ENCODE measurements at regions not wholly inside any gene's neighbourhood (a gene's known extent, or its start where the extent isn't known, plus 50 kb on each side); places are given as distances from the start of the nearest gene placed in this dataset.
A peak's percentile ranks its signal among the peaks of the same experiment; 100 is the strongest.

DNA sequence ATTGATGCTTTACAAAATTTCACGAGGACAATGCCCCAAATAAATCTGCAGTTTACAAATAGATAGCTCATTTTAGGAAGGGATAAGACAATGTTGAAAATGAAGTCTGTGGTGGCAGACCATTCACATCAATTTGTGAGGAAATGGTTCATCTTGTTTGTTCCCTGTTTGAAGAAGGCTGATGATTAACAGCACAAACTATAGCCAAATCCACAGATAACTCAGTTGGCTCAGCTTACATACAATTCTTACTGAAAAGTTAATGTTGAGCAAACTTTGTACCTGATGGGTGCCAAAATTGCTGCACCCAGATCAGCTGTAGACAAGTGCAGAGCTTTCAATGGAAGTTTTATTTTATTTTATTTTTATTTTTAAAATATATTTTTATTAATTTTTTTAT, 763.9 kb downstream of the DOK5 start:
- DNase-seq = no peak

DNA sequence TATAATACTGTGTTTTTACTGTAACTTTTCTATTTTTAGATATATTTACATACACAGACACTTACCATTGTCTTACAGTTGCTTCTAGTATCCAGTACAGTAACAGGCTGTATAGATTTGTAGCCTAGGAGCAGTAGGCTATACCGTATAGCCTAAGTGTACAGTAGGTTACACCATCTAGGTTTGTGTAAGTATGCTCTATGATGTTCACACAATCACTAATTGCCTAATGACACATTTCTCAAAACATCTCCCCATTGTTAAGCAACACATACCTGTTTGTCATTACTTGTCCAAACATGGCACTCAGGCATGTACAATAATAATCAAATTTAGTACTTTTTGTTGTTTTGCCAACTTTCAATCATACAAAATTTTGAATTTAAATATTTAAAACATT, 757.3 kb downstream of the DOK5 start:
- DNase-seq = no peak

DNA sequence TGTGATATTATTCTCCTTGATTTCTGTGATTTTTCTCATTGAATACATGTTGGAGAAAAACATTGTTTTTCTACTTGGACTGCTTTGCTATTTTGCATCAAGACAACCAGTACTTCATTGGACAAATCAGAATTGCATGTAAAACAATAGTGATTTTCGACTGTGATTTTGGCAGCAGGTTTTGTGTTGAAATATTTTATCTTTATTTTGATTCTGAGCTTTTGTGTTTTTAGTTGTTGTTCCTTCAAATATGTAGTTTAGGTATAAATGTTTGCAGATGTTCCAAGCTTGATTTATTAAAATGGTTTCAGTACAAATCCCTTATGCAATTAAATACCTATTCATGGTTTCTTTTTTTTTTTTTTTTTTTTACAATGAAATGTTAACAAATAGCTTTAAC, 754.1 kb downstream of the DOK5 start:
- no peak for DNase-seq

DNA sequence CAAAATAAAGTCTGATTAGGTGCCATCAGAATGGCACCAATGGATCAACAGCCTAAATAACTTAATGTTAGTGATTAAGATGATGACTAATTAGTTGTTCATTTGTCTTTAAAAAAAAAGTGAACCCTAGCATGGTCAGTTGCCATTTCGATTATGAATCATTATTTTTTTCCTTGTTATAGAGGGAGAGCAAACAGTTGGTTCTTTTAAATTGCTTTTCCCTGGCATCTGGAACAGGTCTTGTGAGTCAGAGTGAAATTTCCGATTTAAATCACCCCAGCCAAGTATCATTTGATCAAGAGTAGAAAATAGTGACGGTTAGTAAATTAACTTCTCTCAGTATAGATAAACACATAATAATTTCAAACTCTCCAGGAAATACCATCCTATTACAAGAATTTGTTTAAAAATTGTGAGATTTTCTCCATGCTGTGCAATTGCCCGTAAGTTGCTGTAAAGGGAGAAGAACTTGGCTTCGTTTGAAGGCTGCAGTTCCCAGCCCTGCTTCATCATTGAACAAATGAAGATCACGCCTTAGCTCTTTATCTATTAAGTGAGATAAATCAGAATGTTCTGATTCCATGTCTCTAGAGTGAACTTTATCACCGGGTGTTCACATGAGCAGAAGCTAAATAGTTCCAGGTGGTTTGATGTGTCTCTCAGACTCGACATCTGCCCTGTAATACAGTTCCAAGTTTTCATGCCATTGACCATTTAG, 741.3 kb downstream of the DOK5 start:
- no peak for DNase-seq

DNA sequence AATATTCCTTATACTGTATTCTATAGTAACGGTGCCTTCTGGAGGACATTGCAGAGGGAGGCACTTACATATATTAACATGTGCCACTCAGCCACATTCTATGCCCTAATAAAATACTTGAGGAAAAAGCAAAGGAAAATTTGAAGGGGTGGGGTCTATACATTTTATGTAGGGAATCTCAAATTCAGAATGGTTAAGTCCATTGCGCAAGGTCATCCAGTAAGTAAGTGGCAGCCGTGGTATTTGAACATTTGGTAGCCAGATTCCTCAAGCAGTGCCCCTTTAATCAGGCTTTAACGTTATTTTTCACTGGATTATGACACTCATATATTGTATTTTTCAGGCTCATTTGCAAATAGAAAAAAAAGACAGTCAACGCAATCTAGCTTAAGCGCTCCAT, 738.3 kb downstream of the DOK5 start:
- DNase-seq = no peak

DNA sequence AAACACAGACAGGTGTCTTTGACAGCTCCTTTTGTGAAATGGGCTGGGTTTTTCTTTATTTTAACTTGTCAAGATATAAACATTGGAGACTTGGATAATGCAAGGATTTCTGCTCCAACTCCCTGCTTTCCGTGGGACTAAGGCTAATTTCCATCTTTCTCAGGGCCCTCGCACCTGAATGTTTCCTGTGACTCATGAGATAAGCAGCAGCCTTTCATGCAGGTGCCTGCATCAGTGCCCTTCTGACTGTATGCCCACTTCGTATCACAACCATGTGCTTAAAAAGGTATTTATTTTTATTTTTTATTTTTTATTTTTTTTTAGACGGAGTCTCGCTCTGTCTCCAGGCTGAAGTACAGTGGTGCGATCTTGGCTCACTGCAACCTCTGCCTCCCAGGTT, 736.1 kb downstream of the DOK5 start:
- no peak for DNase-seq

DNA sequence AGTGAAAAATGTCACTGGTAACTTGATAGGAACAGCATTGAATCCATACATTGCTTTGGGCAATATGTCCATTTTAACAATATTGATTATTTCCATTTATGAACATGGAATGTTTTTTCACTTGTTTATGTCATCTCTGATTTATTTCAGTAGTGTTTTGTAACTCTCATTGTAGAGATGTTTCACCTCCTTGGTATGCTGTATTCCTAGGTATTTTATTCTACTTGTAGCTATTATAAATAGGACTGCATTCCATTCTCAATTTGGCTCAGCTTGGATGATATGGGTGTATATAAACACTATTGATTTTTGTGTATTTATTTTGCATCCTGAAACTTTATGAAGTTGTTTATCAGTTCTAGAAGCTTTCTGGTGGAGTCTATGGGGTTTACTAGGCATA, 730.3 kb downstream of the DOK5 start:
- DNase-seq = no peak

DNA sequence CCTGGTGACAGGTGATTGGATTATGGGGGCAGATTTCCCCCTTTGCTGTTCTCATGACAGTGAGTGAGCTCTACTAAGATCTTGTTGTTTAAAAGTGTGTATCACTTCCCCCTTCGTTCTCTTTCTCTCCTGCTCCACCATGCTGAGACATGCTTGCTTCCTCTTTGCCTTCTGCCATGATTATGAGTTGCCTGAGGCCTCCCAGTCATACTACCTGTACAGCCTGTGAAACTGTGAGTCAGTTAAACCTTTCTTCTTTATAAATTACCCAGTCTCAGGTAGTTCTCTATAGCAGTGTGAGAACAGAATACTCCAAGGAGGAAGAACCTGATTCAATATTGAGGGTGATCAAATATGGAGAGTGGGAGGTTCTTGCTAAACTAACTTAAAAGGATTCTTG, 724.9 kb downstream of the DOK5 start:
- DNase-seq = no peak

DNA sequence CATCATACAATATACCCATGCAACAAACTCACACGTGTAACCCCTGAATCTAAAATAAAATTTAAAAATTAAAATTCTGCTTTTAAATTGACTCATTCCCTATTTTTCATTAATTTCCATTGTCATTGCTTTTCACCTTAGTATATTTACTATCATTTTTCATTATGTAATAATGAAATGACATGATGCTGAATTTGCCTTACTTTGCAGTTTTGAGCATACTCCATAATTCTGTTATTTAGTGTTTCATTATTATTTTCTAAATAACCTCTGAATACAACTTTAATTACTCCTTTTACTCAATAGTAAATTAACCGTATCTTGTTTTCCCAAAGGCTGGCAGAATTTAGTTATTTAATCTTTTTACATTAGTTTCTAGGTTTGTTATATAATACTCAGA, 719.6 kb downstream of the DOK5 start:
- no peak for DNase-seq

DNA sequence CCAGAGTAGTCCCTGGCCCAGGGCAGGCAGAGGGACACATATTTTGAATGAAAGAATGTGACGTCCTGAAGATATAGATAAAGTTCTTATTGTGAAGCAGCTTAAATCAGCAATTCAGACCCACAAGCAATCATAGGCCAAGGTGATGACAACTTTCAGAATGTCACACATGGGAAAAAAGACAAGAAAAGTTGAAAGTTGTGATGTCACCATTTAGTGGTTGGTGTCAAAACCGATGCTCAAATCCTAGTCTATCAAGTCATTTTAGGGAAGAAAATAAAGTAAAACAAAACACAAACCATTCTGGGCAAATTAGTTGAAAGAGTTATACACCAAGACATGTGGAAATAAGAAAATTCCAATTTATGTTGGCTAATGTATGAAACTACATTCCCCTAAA, 710.8 kb downstream of the DOK5 start:
- DNase-seq = no peak

DNA sequence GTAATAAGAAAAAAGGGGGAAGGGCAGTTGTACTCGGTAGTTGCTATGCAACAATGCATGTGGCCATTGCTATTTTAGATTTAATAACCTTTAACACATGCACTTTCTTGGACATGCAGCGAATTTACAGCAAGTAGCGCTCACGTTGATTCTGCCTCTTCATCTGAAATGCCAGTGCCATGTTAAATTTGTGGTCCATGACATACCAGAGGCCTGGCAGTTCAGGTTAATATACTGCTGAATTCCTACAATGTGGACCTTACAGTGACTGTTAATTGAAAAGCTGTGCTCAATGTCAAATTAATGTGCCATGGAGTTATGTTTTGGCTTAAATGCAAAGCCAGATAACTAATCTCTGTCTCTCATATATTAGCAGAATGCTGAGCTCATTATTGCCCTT, 699.7 kb downstream of the DOK5 start:
- no peak for DNase-seq

DNA sequence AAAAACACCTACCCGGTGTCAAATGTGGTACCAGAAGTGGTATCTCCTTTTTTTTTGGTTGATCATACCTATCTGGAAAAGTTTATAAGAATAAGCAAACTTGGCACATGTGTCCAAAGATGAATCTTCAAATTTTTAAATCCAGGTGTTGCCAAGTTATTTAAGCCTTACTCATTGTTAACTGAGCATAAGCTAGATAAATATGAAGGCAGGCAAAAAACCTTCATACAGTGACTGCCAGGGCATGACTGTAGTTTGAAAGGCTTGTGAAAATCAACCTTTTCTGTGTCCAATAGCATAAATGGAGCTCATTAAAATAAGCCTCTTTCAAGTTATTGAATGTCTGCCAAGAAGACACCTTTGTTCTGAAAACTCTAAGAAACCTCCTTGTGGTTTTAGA, 699.2 kb downstream of the DOK5 start:
- no peak for DNase-seq

DNA sequence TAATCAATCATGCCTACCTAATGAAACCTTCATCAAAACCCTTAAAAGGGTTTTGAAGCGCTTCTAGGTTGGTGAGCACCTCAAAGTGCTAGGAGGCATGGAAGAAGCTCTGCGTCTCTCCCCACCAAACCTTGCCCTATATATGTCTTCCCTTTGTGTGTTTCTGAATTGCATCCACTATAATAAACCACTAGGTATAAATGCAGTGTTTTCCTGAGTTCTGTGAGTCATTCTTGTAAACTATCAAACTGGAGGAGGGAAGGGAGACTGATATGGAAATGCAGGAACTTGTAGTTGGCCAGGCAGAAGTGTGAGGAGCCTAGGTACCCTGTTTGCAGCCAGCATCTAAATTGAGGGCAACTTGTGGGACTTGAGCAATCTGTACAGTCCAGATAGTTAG, 698.8 kb downstream of the DOK5 start:
- DNase-seq = no peak

DNA sequence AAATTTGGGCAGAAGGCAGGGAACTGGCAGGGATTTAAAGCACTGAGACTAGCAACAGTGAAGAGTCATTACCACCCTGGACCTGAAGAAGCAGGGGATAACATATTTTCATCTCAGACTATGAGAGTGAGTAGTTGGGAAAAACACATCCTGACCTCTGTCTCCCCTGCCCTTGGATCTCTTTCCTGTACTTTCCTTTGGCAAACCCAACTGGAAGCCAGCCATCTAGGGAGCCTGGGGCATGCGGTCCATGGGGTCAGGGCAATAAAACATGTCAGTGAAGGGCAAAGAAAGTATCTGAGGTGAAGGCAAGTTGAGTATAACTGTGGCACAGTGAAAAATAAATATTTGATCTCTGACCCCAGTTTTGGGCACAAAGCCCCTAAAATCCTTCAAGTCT, 698.2 kb downstream of the DOK5 start:
- DNase-seq = no peak

DNA sequence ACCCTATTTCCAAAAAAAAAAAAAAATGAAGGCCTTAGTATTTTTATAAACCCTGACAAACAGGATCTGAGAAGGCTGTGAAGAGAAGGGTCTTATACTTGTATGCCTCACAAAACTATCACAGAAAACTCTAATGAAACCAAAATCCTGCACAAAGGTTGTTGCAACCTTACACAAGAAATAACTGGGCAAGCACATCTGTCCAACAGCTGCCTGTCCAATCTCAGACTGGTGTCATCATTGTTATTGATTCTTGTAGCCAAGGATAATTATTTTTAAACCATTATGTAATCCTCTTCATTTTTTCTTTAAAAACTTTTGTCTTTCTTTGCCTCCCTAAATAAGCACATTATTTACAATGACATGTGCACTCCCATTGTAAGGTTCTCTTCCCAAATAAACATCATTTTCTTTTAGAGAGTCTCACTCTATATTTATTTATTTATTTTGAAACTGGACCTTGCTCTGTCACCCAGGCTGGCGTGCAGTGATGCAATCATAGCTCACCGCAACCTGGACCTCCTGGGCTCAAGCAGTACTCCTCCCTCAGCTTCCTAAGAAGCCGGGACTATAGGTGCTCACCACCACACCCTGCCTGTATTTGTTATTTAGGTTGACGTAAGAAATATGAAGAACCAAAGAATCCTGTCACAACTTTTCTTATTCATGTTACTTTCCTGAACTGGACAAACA, 697.1 kb downstream of the DOK5 start:
- no peak for DNase-seq

DNA sequence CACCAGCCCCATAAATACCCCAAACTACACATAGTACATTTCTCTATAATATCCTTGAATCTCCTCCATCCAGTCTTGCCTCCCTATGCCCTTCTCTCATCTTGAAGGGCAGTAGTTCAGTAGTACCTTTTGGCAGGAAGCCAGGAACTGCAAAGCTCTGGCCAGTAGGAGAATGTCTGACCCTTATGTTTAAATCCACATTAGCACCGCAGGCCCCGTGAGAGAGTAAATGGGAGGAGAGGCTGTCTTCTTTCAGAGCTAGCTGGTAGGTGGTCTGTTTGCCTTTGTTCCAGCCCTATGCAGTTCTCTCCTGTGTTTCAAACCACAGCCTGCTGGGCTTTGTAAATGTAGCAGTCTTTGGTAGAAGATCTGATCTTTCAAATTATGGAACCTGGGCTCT, 690.7 kb downstream of the DOK5 start:
- no peak for DNase-seq

DNA sequence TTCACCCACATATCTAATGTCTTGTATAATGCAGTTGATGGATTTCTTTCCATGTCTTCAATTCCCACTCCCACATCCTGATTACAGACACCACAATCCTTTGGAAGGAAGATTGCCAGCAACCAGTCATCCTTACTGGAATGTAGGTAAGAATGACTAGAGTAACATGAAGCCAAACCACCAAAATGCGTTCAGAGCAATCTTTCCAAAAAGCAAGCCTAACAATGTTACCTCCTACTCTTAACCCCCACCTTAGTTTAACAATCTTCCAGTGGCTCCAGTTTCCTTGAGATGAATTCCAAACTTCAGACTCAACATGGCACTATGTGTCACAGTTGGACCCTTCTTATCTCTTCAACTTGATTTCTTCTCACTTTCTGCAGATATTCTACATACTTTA, 685.6 kb downstream of the DOK5 start:
- peak; percentile 80 for DNase-seq

DNA sequence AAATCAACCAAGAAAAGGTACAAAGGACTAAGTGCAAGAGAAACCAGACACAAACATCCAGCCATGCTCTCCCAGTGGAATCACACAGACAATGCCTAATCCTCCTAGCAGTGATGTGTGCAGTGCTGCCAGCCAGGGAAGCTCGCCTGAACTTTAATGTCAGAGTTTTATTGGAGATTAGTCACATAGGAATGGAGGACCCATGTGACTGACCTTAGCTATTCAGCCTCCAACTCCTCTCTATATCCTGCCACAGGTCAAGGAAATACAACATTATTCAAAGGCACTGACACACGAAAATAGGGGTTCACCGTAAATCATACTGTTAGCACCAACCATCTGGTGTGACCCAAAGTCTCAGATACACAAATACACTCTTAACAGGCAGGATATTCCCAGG, 684.6 kb downstream of the DOK5 start:
- peak; percentile 43 for DNase-seq

DNA sequence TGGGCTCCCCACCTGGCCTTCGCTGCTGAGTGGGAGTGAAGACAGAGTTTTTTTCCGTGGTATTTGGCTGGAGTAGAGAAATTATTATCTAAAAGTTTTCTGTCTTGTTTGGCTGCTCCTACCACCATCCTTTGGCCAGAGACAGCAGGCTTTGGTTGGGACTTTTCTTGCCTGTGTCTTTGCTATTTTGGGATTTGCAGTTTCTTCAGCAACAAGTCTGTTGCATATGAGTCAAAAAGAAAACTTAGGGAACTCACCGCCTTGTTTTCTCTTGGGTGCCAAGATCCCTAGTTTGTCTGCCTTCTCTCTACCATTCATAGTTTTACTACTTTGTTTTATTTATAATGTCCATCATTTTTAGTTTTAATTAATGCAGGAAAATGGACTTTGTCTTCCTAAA, 683.8 kb downstream of the DOK5 start:
- no peak for DNase-seq

DNA sequence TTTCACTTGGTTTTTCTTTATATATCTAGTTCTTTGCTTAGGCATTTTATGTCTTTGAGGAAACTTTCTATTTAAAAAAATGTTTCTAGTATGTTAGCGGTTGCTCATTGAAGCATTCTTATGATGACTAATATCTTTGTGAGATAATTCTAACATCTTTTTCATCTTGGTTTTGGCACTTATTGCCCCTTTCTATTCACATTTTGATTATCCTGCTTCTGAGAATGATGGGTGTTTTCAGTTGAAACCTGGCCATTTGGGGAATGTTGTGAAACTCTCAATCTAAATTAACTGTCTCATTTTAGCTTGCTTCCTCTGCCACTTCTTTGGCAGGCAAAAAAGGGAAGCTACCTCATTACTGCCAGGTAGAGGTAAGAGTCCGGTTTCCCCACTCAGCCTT, 683.1 kb downstream of the DOK5 start:
- no peak for DNase-seq

DNA sequence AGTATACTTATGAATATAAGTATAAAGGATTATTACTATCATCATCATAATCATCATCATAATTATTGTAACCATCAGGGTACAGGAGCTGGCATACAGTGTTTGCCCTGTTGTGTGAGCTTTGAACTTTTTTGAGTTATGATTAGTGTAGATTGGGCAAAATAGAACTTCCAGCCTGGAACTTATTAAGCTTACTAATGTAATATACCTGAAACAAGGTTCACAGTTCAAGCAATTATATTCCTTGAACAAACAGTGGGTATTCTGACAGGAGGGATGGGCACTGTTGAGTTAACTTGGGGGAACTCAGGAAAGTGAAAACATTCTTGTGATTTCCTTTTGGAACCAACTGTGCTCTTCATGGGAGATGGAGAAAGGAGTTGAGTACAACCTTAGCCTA, 680.0 kb downstream of the DOK5 start:
- no peak for DNase-seq

DNA sequence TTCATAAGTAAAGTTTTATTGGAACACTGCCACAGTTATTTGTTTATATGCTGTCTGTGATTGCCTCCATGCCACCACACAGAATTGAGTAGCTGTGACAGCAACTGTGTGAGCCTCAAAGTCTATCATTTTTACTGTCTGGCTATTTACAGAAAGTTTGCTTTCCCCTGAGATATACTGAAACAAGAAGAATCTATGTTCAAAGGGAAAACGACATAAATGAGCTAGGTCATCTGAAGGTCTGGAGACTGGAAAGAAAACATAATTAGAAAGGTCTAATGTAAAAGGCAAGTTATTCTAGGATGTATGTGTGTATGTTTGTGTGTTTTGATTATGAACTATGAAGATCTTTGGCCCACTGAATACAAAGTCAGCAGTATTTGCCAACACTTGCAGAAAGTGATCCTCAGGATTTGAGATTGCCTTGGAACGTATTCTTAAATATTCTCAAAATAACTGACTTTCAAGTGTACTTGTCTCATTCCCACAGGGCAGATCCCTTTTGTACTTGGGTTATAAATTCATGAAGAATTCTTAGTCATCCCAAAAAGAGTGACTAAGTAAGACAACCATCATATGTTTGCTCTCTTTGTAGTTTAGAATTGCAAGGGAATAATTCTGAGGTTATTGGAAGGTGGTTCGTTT, 677.7 kb downstream of the DOK5 start:
- peak; percentile 28 for DNase-seq

DNA sequence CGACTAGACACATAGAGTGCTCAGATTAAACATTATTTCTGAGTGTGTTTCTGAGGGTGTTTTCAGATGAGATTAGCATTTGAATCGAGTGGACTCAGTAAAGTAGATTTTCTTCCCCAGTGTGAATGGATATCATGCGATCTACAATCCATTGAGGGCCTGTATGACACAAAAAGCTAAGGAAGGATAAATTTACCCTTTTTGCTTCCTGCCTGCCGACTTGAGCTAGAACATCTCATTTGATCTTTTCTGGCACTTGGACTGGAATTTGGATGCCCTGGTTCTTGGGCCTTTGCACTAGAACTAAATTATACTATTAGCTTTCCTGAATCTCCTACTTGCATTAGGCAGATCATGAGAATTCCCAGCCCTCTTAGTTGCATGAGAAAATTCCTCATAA, 675.8 kb downstream of the DOK5 start:
- DNase-seq = no peak

DNA sequence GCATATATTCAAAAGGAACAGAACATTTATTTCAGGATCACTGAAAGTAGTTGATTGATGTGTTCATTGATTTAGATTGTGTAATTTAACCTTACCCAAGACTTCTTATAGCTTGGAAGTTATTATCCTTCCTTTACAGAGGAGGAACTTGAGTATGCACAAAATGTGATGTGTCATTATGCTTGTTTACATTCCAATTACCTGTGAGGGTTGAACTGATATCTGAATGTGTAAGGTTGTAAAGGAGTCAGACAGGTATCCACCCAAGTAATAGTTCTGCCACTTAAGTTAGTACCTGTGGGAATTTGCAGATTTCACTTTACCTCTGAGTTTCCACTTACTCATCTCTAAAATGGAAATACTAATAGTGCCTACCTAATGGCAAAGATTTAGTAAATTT, 668.2 kb downstream of the DOK5 start:
- DNase-seq = no peak

DNA sequence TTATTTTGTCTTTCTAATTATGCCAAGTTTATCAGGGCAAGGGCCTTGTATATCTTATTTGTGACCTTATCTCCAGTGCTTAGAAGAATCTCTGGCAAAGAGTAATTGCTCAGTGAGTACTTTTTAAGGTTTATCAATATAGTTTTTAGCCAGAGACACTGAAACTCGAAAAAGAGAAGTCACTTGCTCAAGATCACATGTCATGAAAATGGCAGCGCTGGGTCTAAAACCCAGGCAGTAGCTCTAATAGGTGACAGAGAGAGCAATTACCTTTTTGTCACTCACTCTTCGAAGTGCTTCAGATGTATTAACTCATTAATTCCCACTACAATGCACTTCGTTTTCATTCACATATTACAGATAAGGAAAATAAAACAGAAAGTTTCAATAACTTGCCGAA, 667.5 kb downstream of the DOK5 start:
- no peak for DNase-seq

Measured in fibroblast of skin of right quadriceps (primary cell).